NCI-H1092 (cell line): ENCODE measurements at regions not wholly inside any gene's neighbourhood (a gene's known extent, or its start where the extent isn't known, plus 50 kb on each side); places are given as distances from the start of the nearest gene placed in this dataset.
"Not testable (repeated sequence)": the region's sequence is repeated elsewhere in the genome, so short reads cannot be mapped to it uniquely, and the experiment has no call there.

Experiments used
- DNase-seq: peaks from one replicate; lab custom pipeline; 2025; lab: John Stamatoyannopoulos, UW

- no peak for DNase-seq
These were observed 200.8 kb upstream of the SGCG start for GRCh38 chr13:22979952-22980351.

DNA sequence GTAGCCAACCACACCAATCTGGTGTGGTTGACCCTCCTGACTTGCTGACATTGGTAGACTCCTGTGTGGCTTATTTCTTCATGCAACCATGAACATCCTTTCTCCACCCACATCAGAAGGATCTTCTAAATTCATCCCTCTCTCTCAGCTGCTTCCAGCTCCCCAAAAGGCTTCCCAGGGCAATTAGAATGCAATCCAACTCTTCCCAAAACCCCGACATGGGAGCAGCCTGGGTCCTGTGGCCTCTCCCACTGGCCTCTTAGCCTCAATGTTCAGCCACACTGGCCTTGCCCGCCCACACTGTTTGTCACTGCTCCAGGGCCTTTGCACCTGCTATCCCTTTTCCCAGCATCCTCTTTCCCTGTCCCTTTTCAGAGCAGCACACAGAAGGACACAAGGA is 199.8 kb upstream of the SGCG start:
- no peak for DNase-seq

DNA sequence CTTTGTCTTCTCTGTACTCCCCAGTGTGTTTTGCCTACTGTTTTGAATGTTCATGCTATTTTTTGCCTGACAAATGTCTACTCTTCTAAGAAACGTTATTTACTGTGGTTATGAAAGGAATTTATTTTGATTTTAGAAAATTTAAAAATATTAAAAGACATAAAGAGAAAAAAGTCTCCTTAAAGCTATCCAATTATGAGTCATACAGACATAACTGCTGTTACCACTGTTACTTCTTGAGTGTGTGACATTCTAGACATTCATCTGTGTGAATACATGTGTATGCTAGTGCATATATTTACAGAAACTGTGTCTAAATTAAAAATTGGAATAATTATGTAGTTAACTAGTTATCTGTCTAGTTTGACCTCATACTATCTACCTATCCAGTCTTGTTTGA is 187.6 kb upstream of the SGCG start:
- no peak for DNase-seq

DNA sequence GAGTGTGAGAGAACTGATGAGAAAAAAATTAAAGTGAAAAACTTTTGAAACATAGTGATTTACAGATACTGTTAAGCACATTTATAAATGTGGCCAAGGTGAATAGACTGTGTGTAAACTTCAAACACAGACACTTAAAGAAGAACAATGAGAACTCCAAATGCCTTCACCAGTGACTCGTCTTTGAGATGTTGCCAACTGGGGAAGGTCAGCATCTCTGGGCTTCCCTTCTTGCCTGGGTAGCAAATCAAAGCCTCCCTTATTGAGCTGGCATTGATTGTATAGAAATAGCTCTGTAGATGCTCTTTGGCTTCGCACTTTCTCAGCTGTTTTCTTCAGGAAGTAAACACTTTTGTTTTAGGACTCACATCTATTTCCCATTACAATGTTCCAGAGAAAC is 177.3 kb upstream of the SGCG start:
- no peak for DNase-seq

- DNase-seq, result no peak
These were observed 173.4 kb upstream of the SGCG start for GRCh38 chr13:23007426-23007825.

- no peak for DNase-seq
These were observed 162.6 kb upstream of the SGCG start for GRCh38 chr13:23018143-23018542.

- DNase-seq, result peak; percentile 41
These were observed 160.4 kb upstream of the SGCG start for GRCh38 chr13:23020246-23020843.

DNA sequence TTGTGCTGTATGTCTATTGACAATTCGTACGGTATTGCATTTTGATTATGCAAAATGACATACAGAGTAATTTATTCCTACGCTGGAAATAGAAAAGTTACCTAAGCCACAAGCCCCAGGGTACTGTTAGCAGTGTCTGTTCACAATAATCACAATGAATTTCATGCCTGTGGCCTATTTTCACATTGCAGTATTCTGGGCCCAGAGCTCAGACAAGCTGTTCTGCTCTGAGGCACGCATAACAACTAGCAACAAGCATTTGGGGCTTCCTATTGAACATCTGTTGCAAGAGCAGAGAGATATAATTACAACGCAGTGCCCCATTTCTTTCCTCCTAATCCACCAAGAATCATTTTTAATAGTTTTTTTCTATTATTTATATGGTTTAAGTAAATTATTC is 158.9 kb upstream of the SGCG start:
- no peak for DNase-seq

GRCh38 chr13:23022704-23023103 is 158.1 kb upstream of the SGCG start:
- no peak for DNase-seq

- DNase-seq, result no peak
These were observed 154.7 kb upstream of the SGCG start for GRCh38 chr13:23025864-23026608.

- DNase-seq, result no peak
These were observed 141.4 kb upstream of the SGCG start for GRCh38 chr13:23039266-23039935.

DNA sequence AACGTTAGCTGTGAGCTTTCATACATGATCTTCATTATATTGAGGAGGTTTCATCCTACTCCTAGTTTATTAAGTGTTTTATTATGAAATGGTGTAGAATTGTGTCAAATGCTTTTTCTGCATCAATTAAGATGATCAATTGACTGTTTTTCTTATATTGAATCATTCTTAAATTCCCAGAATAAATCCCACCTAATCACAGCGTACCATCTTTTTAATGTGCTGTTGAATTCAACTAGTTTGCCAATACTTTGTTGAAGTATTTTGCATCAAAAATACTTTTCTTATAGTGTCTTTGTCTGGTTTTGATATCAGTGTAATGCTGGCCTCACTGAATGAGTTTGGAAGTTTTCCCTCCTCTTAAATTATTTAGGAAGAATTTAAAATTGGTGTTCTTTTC is 138.6 kb upstream of the SGCG start:
- no peak for DNase-seq

- DNase-seq, result no peak
These were observed 135.9 kb upstream of the SGCG start for GRCh38 chr13:23044906-23045305.

- no peak for DNase-seq
These were observed 130.7 kb upstream of the SGCG start for GRCh38 chr13:23050126-23050525.

GRCh38 chr13:23053711-23054110 is 127.1 kb upstream of the SGCG start:
- DNase-seq, result not testable (repeated sequence)

DNA sequence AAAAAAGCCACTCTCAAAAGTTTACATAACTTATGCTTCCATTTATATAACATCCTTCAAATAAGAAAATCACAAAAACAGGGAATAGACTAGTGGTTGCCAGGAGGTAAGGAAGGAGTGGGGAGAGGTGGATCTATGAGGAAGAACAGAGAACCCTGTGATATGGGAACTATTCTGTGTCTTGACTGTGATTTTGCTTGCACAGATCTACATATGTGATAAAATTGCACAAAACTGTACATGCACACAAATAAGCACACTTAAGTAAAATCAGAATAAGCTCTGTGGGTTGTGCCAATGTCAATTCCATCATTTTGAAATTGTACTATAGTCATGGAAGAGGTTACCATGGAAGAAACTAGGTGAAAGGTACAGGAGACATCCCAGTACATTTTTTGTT is 121.6 kb upstream of the SGCG start:
- DNase-seq, result no peak

- DNase-seq, result no peak
These were observed 119.8 kb upstream of the SGCG start for GRCh38 chr13:23060959-23061358.

GRCh38 chr13:23067129-23067528 is 113.7 kb upstream of the SGCG start:
- DNase-seq, result no peak

DNA sequence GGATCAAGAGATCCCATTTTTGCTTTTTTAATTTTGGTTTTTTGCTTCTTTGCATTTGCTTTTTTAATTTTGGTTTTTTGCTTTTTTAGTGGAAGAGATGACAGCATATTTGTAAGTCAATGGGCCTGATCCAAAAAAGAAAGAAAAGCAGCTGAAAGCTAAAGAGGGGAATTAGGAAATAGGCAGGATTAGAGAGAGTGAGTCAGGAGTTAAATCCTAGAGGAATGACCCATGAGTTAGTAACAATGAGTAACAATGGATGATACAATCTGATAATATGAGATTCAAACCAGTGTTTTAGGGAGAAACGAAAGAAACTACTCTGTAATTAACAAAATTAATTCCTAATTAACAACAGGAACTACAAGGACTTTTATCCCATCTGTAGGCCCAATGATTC is 111.2 kb upstream of the SGCG start:
- DNase-seq, result no peak

DNA sequence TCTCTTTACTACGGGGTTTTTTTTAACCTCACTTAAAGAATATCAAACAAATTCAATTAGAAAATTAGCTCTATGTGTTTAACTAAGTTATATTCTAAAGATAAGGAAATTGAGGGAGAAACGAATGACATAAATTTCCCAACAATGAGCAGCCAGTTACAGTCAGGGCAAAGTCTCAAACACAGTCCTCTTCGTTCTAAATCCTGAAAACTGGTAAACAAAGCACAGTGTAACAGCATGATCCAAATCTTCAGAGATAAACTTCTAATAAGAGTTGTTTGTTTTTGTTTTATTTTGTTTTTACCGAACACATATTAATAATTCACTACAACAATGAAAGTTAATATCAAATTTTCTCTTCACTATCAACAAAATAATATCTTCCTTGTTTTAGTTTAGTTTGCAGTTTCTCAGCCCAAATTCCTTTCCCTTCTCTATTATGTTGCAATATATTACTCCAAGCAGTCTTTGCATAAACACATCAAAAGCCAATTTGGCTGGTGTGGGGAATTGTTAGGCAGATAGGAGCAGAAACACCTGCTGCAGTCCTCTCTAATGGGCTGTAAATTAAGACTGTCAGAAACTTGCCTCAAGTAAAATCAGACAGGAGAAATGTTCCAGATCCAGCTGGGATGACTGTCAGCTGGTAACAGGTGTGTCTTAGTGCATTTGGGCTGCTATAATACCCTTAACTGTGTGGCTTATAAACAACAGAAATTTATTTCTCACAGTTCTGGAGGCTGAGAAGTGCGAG is 106.5 kb upstream of the SGCG start:
- no peak for DNase-seq

GRCh38 chr13:23081220-23081619 is 99.6 kb upstream of the SGCG start:
- no peak for DNase-seq

DNA sequence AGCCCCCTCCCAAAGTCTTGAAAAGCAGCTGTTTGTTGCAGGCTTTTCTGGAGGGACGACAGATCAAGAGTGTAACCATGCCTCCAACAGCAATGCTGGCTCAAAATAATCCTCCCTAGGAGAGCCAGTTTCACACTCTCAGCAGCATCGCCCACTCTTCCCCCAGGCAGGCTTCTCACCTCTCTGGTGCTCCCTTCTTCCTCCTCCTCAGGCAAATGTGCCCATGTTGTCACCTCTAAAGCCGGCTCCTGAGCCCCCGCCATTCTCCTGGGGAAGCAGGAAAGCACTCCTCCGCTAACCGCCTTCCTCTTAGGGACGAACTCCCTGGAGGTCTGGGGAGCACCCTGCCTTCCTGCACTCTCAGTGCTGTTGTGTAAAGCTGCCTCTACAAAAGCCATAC is 98.9 kb upstream of the SGCG start:
- no peak for DNase-seq
